K562 (cell line): ENCODE measurements at regions not wholly inside any gene's neighbourhood (a gene's known extent, or its start where the extent isn't known, plus 50 kb on each side); places are given as distances from the start of the nearest gene placed in this dataset.

Experiments
- ATAC-seq: fragments of 200-7000 bp; cut with Tn5 transposase; 3 replicates; pipeline ENCODE4 v1.9.1; 2020; ENCODE audit warnings: moderate library complexity
- BruUV-seq: library from RNA; stranded (reverse); fragments of 400-500 nt; replicated peaks from 2 replicates; lab custom pipeline; 2021; lab: Mats Ljungman, UMichigan
- CTCF ChIA-PET: fragments of 300-600 bp; formaldehyde crosslinking; extraction: SDS; loops from one replicate; lab custom pipeline; 2021; ENCODE audit warnings: low intra/inter-chr PET ratio; lab: Yijun Ruan, JAX
- POLR2A ChIA-PET: fragments of 300-600, 350-650 bp; sonication (Branson Sonifier 250); formaldehyde crosslinking; extraction: SDS; loops from one replicate; lab custom pipeline; 2021; ENCODE audit warnings: antibody characterized with exemption, inconsistent platforms; lab: Yijun Ruan, JAX
- DNase-seq, 4 experiments: peaks; one replicate each; pipeline versions ENCODE4 v3.0.0 to v3.0.0-alpha.2; 2011 to 2018; ENCODE audit warnings: low spot score in 3 of 4, mixed read lengths in 3 of 4; ENCODE audit errors: extremely low read depth in 1 of 4
- FAIRE-seq: peaks from 2 replicates; lab custom pipeline; 2011; peaks lifted over from hg19 to GRCh38; lab: Jason Lieb, UNC
- H2AFZ ChIP-seq: 2 replicates; pipeline ENCODE4 v1.6.0; 2011; ENCODE audit warnings: low read depth, low read length, control low read depth, inconsistent platforms
- H3K27ac ChIP-seq: fragments of 200-600 bp; 3 replicates; pipeline ENCODE4 v1.8.0; 2011; ENCODE audit warnings: low read depth, mild to moderate bottlenecking, control low read depth, inconsistent platforms, low read length, moderate library complexity, mixed read lengths; ENCODE audit errors: extremely low read depth
- H3K27me3 ChIP-seq, 2 experiments: fragments of 300-600 bp in 1 of 2; 2 replicates in 1 of 2; 3 replicates in 1 of 2; pipeline versions ENCODE4 v1.6.0 to v1.8.0; 2011; ENCODE audit warnings: inconsistent platforms in 2 of 2, low read length in 2 of 2, mild to moderate bottlenecking in 1 of 2, mixed read lengths in 1 of 2, moderate library complexity in 1 of 2; ENCODE audit not compliant: control insufficient read depth in 2 of 2, insufficient read depth in 2 of 2
- H3K36me3 ChIP-seq: fragments of 300-600 bp; 3 replicates; pipeline ENCODE4 v1.8.0; 2011; ENCODE audit warnings: mild to moderate bottlenecking, low read length, inconsistent platforms; ENCODE audit not compliant: control insufficient read depth, insufficient read depth
- H3K4me1 ChIP-seq, 2 experiments: fragments of 200-600 bp in 1 of 2; replicated peaks in 1 of 2; 2 replicates in 1 of 2; 3 replicates in 1 of 2; pipeline versions ENCODE4 v1.5.1 to v1.8.0; 2011; ENCODE audit warnings: inconsistent platforms in 2 of 2, low read length in 2 of 2, mild to moderate bottlenecking in 1 of 2, mixed read lengths in 1 of 2, moderate library complexity in 1 of 2; ENCODE audit not compliant: control insufficient read depth in 2 of 2, insufficient read depth in 2 of 2
- H3K4me2 ChIP-seq: 2 replicates; pipeline ENCODE4 v1.6.1; 2011; ENCODE audit warnings: low read length, control low read depth, inconsistent platforms, mixed read lengths; ENCODE audit not compliant: insufficient read depth
- H3K4me3 ChIP-seq: fragments of 200-600 bp; sonication (generic), shearing (Covaris generic); 2 replicates; pipeline ENCODE4 v1.5.1; 2016; ENCODE audit warnings: control low read depth, inconsistent platforms
- H3K79me2 ChIP-seq: fragments of 200-600 bp; 3 replicates; pipeline ENCODE4 v1.8.0; 2011; ENCODE audit warnings: low read length, inconsistent platforms; ENCODE audit not compliant: control insufficient read depth, insufficient read depth
- H3K9ac ChIP-seq, 2 experiments: 2 replicates each; pipeline versions ENCODE4 v1.6.0 to v1.6.1; 2011; ENCODE audit warnings: low read depth in 2 of 2, low read length in 2 of 2, control low read depth in 1 of 2, inconsistent platforms in 1 of 2, mild to moderate bottlenecking in 1 of 2, mixed read lengths in 1 of 2; ENCODE audit not compliant: insufficient read depth in 1 of 2
- H3K9me1 ChIP-seq: one replicate; pipeline ENCODE4 v1.6.0; 2011; ENCODE audit warnings: inconsistent platforms, mild to moderate bottlenecking, low read length, moderate library complexity; ENCODE audit not compliant: control insufficient read depth, insufficient read depth
- H3K9me3 ChIP-seq: replicated peaks from 2 replicates; pipeline ENCODE4 v1.5.1; 2011; ENCODE audit warnings: low read depth, low read length, inconsistent platforms; ENCODE audit not compliant: control insufficient read depth, insufficient read depth
- H4K20me1 ChIP-seq: replicated peaks from 2 replicates; pipeline ENCODE4 v1.6.1; 2011; ENCODE audit warnings: low read length, inconsistent platforms, mixed read lengths; ENCODE audit not compliant: control insufficient read depth, insufficient read depth
- GABPB1 ChIP-seq: sonication (generic); formaldehyde crosslinking; IDR thresholded peaks from 2 replicates; pipeline ENCODE4 v1.8.0; 2022; ENCODE audit warnings: mild to moderate bottlenecking, missing genetic modification reagents
- KLF13 ChIP-seq: fragments of 450-650 bp; IDR thresholded peaks from 2 replicates; pipeline ENCODE4 v1.6.1; 2016; ENCODE audit warnings: missing genetic modification characterization, low read depth, mild to moderate bottlenecking, missing compliant biosample characterization, moderate library complexity, borderline replicate concordance
- MLLT1 ChIP-seq, 2 experiments: fragments of 450-650 bp; IDR thresholded peaks; 2 replicates each; pipeline ENCODE4 v1.6.1; 2016
- MYBL2 ChIP-seq, 2 experiments: fragments of 450-650 bp in 1 of 2; sonication (generic) in 1 of 2; formaldehyde crosslinking in 1 of 2; IDR thresholded peaks; 2 replicates each; pipeline versions ENCODE4 v1.6.1 to v1.8.1; 2017 to 2022; ENCODE audit warnings: borderline replicate concordance in 1 of 2, inconsistent platforms in 1 of 2, low read depth in 1 of 2, mild to moderate bottlenecking in 1 of 2, missing genetic modification reagents in 1 of 2, moderate library complexity in 1 of 2
- PRPF4 ChIP-seq: fragments of 200-400 bp; formaldehyde crosslinking; IDR thresholded peaks from one replicate; pipeline ENCODE4 v1.6.1; 2017; ENCODE audit warnings: low read length, low read depth, mild to moderate bottlenecking; ENCODE audit not compliant: insufficient read depth, poor library complexity, severe bottlenecking
- RERE ChIP-seq: sonication (generic); formaldehyde crosslinking; IDR thresholded peaks from 2 replicates; pipeline ENCODE4 v1.8.0; 2023; ENCODE audit warnings: missing genetic modification reagents, mild to moderate bottlenecking, borderline replicate concordance
- USF1 ChIP-seq: sonication (generic); formaldehyde crosslinking; IDR thresholded peaks from 2 replicates; pipeline ENCODE4 v1.9.0; 2022; ENCODE audit warnings: mild to moderate bottlenecking, missing genetic modification reagents
- ZBTB43 ChIP-seq: sonication (generic); formaldehyde crosslinking; IDR thresholded peaks from 2 replicates; pipeline ENCODE4 v1.8.0; 2023; ENCODE audit warnings: mild to moderate bottlenecking, missing genetic modification reagents
- ZBTB7A ChIP-seq: IDR thresholded peaks from 2 replicates; pipeline ENCODE4 v1.6.1; 2011; ENCODE audit warnings: low read depth, mild to moderate bottlenecking, low read length, moderate library complexity, borderline replicate concordance; ENCODE audit not compliant: control insufficient read depth
- ZNF436 ChIP-seq: fragments of 250-450, 450-650 bp; sonication (Bioruptor Pico); formaldehyde crosslinking; IDR thresholded peaks from 2 replicates; pipeline ENCODE4 v1.7.0; 2020; ENCODE audit warnings: mild to moderate bottlenecking
- ZNF507 ChIP-seq: conservative IDR thresholded peaks from 2 replicates; pipeline ENCODE4 v1.6.1; 2017; ENCODE audit warnings: missing genetic modification characterization, missing compliant biosample characterization
- WGBS: fragments of 100-300 bp; shearing (Covaris generic); methylation state at CpG from one replicate; pipeline ENCODE4 v1.1.6; 2016; ENCODE audit warnings: low coverage, mixed read lengths; ENCODE audit not compliant: insufficient coverage; ENCODE audit errors: missing lambda C conversion rate; 5-methylcytosine and 5-hydroxymethylcytosine counted together
- in situ Hi-C: fragments of 300-500 bp; cut with MboI; formaldehyde crosslinking; loops from 4 replicates; pipeline ENCODE4 v1.15.0; 2018; ENCODE audit warnings: inconsistent platforms, mixed read lengths
- intact Hi-C: fragments of 100-400 bp; cut with micrococcal nuclease; formaldehyde crosslinking; loops from 2 replicates; pipeline ENCODE4 v1.14.2; 2022

GRCh38 chr3:30098653-30099455 lies 507.5 kb upstream of the TGFBR2 start:
- H2AFZ ChIP-seq = no peak overlapping the region
- no peak for DNase-seq
- TF ChIP-seq PRPF4 = no peak
- TF ChIP-seq MYBL2 (IDR thresholded peaks at IDR 0.05; ENCODE audit: low read depth) = no peak
- no peak for TF ChIP-seq MYBL2 (CRISPR knock-in tag; IDR thresholded peaks at IDR 0.05; ENCODE audit: borderline replicate concordance)
- no peak for TF ChIP-seq GABPB1 (CRISPR knock-in tag)
- TF ChIP-seq KLF13 (tag) = no peak
- TF ChIP-seq USF1 (CRISPR knock-in tag) = no peak
- no peak for TF ChIP-seq ZNF507
- no peak for TF ChIP-seq ZBTB7A
- no peak for TF ChIP-seq RERE (CRISPR knock-in tag)
- no peak for TF ChIP-seq MLLT1 (IDR thresholded peaks at IDR 0.05)
- TF ChIP-seq ZBTB43 = no peak
- TF ChIP-seq ZNF436 (CRISPR knock-in tag) = no peak

More at GRCh38 chr3:30098653-30099455, 507.5 kb upstream of the TGFBR2 start:
- in situ Hi-C loops = no loop called here
- H3K36me3 ChIP-seq = no peaks in the 10 kb centered on the region
- no peak overlapping the region for H3K27ac ChIP-seq
- no peak overlapping the region for H3K4me2 ChIP-seq
- no peaks in the 10 kb centered on the region for H3K79me2 ChIP-seq
- ChIA-PET POLR2A (interaction anchor here (0.6 kb wide), 1 partner anchor 424 kb away, joined by 3 read pairs; no protein-coding TSS in a partner anchor), CTCF (no interaction called here)
- WGBS = 0% methylated on average over 2 of the region's 2 CpGs
- intact Hi-C loops = no loop called here
- H3K4me3 ChIP-seq = no peak overlapping the region
- FAIRE-seq (no peak), ATAC-seq (no peak)
- no peaks in the 10 kb centered on the region for H3K4me1 ChIP-seq
- H3K9ac ChIP-seq = no peak overlapping the region
- no peaks in the 10 kb centered on the region for H4K20me1 ChIP-seq
- no TSS peak for BruUV-seq
- no peaks in the 10 kb centered on the region for H3K27me3 ChIP-seq
- no peaks in the 10 kb centered on the region; the same call in 1 of the 2 replicates for H3K9me3 ChIP-seq
- no peaks in the 10 kb centered on the region for H3K9me1 ChIP-seq
